H1 (cell line): ENCODE measurements at regions not wholly inside any gene's neighbourhood (a gene's known extent, or its start where the extent isn't known, plus 50 kb on each side); places are given as distances from the start of the nearest gene placed in this dataset.
A peak's percentile ranks its signal among the peaks of the same experiment; 100 is the strongest.

Experiments
- CTCF ChIA-PET: fragments of 300-600 bp; sonication (Branson Sonifier 250); formaldehyde crosslinking; loops from one replicate; lab custom pipeline; 2021; ENCODE audit not compliant: partially characterized antibody; lab: Charles Lee
- POLR2A ChIA-PET: fragments of 300-600 bp; sonication (Branson Sonifier 250); formaldehyde crosslinking; loops from one replicate; lab custom pipeline; 2021; ENCODE audit warnings: inconsistent platforms; ENCODE audit not compliant: partially characterized antibody; lab: Charles Lee
- DNase-seq, 2 experiments: peaks; one replicate each; pipeline versions ENCODE4 v3.0.0 to v3.0.0-alpha.2; 2010 to 2022; ENCODE audit warnings: low spot score in 2 of 2, low read depth in 1 of 2, mixed read lengths in 1 of 2
- FAIRE-seq: peaks from 2 replicates; lab custom pipeline; 2011; peaks lifted over from hg19 to GRCh38; lab: Jason Lieb, UNC
- H2AFZ ChIP-seq: 2 replicates; pipeline ENCODE4 v1.8.1; 2012; ENCODE audit warnings: low read length, inconsistent platforms
- H2AK5ac ChIP-seq: 2 replicates; pipeline ENCODE4 v1.6.1; 2013; ENCODE audit warnings: low read depth, low read length
- H2BK120ac ChIP-seq: replicated peaks from 2 replicates; pipeline ENCODE3; 2013; ENCODE audit warnings: low read depth, low read length, inconsistent platforms
- H2BK12ac ChIP-seq: 2 replicates; pipeline ENCODE4 v1.6.1; 2013; ENCODE audit warnings: low read depth, low read length
- H2BK15ac ChIP-seq: 2 replicates; pipeline ENCODE4 v1.6.1; 2013; ENCODE audit warnings: low read length
- H2BK20ac ChIP-seq: 2 replicates; pipeline ENCODE4 v1.6.1; 2013; ENCODE audit warnings: low read length
- H2BK5ac ChIP-seq: 2 replicates; pipeline ENCODE4 v1.6.1; 2013; ENCODE audit warnings: low read depth, low read length
- H3K14ac ChIP-seq: 2 replicates; pipeline ENCODE4 v1.6.1; 2013; ENCODE audit warnings: inconsistent platforms; ENCODE audit not compliant: insufficient read length
- H3K18ac ChIP-seq: 2 replicates; pipeline ENCODE4 v1.6.1; 2013; ENCODE audit warnings: low read length; ENCODE audit errors: extremely low read depth
- H3K23ac ChIP-seq: 2 replicates; pipeline ENCODE4 v1.6.1; 2013; ENCODE audit warnings: inconsistent platforms; ENCODE audit not compliant: insufficient read length
- H3K23me2 ChIP-seq: 2 replicates; pipeline ENCODE4 v1.6.1; 2013; ENCODE audit warnings: low read depth, low read length
- H3K27ac ChIP-seq: 2 replicates; pipeline ENCODE4 v1.6.1; 2011; ENCODE audit warnings: low read depth, low read length, inconsistent platforms
- H3K27me3 ChIP-seq, 4 experiments: replicated peaks in 1 of 4; 1 replicate in 1 of 4; 2 replicates in 3 of 4; pipeline versions ENCODE4 v1.6.1 to v1.8.1; 2011 to 2013; ENCODE audit warnings: low read length in 3 of 4, mild to moderate bottlenecking in 3 of 4, inconsistent platforms in 2 of 4, mixed read lengths in 2 of 4, moderate library complexity in 1 of 4; ENCODE audit not compliant: control insufficient read depth in 3 of 4, insufficient read depth in 3 of 4; ENCODE audit errors: extremely low read depth in 1 of 4
- H3K36me3 ChIP-seq, 4 experiments: 2 replicates each; pipeline versions ENCODE4 v1.6.1 to v1.8.1; 2011 to 2013; ENCODE audit warnings: mild to moderate bottlenecking in 4 of 4, low read length in 3 of 4, moderate library complexity in 2 of 4, control low read depth in 1 of 4, inconsistent platforms in 1 of 4; ENCODE audit not compliant: insufficient read depth in 4 of 4, control insufficient read depth in 2 of 4
- H3K4ac ChIP-seq: replicated peaks from 2 replicates; pipeline ENCODE3; 2013; ENCODE audit warnings: low read length, low read depth, mixed read lengths, inconsistent platforms; ENCODE audit not compliant: insufficient read length
- H3K4me1 ChIP-seq, 4 experiments: replicated peaks in 1 of 4; 1 replicate in 1 of 4; 2 replicates in 3 of 4; pipeline versions ENCODE4 v1.6.1 to v1.8.1; 2011 to 2013; ENCODE audit warnings: low read length in 3 of 4, inconsistent platforms in 2 of 4, mixed read lengths in 1 of 4; ENCODE audit not compliant: insufficient read depth in 4 of 4, control insufficient read depth in 3 of 4
- H3K4me2 ChIP-seq, 2 experiments: 2 replicates each; pipeline versions ENCODE4 v1.6.1 to v1.8.1; 2011 to 2013; ENCODE audit warnings: low read depth in 2 of 2, low read length in 2 of 2, control low read depth in 1 of 2, inconsistent platforms in 1 of 2, mild to moderate bottlenecking in 1 of 2; ENCODE audit not compliant: insufficient read depth in 1 of 2
- H3K4me3 ChIP-seq, 4 experiments: fragments of 200-600, 300-600 bp in 1 of 4; sonication (generic), shearing (Covaris generic), sonication (Bioruptor Twin) in 1 of 4; 2 replicates each; pipeline versions ENCODE4 v1.5.1 to v1.8.1; 2011 to 2016; ENCODE audit warnings: low read length in 4 of 4, low read depth in 3 of 4, control low read depth in 2 of 4, inconsistent platforms in 2 of 4, mild to moderate bottlenecking in 2 of 4, mixed read lengths in 1 of 4, moderate library complexity in 1 of 4; ENCODE audit not compliant: insufficient read depth in 2 of 4; ENCODE audit errors: extremely low read depth in 1 of 4
- H3K56ac ChIP-seq: replicated peaks from 2 replicates; pipeline ENCODE3; 2013; ENCODE audit warnings: low read depth, mild to moderate bottlenecking, mixed read lengths, low read length, inconsistent platforms; ENCODE audit not compliant: insufficient read length
- H3K79me1 ChIP-seq: 2 replicates; pipeline ENCODE4 v1.6.1; 2013; ENCODE audit warnings: low read depth, low read length, control low read depth
- H3K79me2 ChIP-seq, 2 experiments: 2 replicates each; pipeline versions ENCODE4 v1.6.1 to v1.8.1; 2012 to 2013; ENCODE audit warnings: low read length in 2 of 2, mild to moderate bottlenecking in 2 of 2, inconsistent platforms in 1 of 2; ENCODE audit not compliant: insufficient read depth in 2 of 2, control insufficient read depth in 1 of 2
- H3K9ac ChIP-seq, 4 experiments: replicated peaks in 1 of 4; 1 replicate in 1 of 4; 2 replicates in 3 of 4; pipeline versions ENCODE4 v1.6.1 to v1.8.1; 2011 to 2013; ENCODE audit warnings: low read depth in 3 of 4, low read length in 3 of 4, control low read depth in 2 of 4, mild to moderate bottlenecking in 2 of 4, moderate library complexity in 2 of 4, inconsistent platforms in 1 of 4; ENCODE audit errors: extremely low read depth in 1 of 4
- H3K9me3 ChIP-seq, 2 experiments: 2 replicates each; pipeline versions ENCODE4 v1.6.1 to v1.8.1; 2012 to 2013; ENCODE audit warnings: mild to moderate bottlenecking in 2 of 2, moderate library complexity in 2 of 2, control low read depth in 1 of 2, inconsistent platforms in 1 of 2, low read depth in 1 of 2, low read length in 1 of 2, mixed read lengths in 1 of 2; ENCODE audit not compliant: insufficient read depth in 2 of 2
- H4K20me1 ChIP-seq, 2 experiments: replicated peaks in 1 of 2; 2 replicates each; pipeline versions ENCODE3 to v1.8.1; 2011 to 2013; ENCODE audit warnings: inconsistent platforms in 2 of 2, low read length in 2 of 2, mild to moderate bottlenecking in 1 of 2; ENCODE audit not compliant: insufficient read depth in 2 of 2, control insufficient read depth in 1 of 2
- H4K5ac ChIP-seq: 2 replicates; pipeline ENCODE4 v1.6.1; 2013; ENCODE audit warnings: low read length, low read depth, mixed read lengths, inconsistent platforms; ENCODE audit not compliant: insufficient read length
- H4K8ac ChIP-seq: 2 replicates; pipeline ENCODE4 v1.8.0; 2013; ENCODE audit warnings: mild to moderate bottlenecking, moderate library complexity, low read length, inconsistent platforms; ENCODE audit not compliant: insufficient read depth; ENCODE audit errors: extremely low read depth
- H4K91ac ChIP-seq: replicated peaks from 2 replicates; pipeline ENCODE3; 2013; ENCODE audit warnings: low read length, mixed read lengths, inconsistent platforms; ENCODE audit not compliant: insufficient read length
- BACH1 ChIP-seq: IDR thresholded peaks from 2 replicates; pipeline ENCODE4 v1.6.1; 2012; ENCODE audit warnings: low read length, improper control_type of control experiment
- BRCA1 ChIP-seq: IDR thresholded peaks from 2 replicates; pipeline ENCODE4 v1.6.1; 2012; ENCODE audit warnings: low read depth, low read length, improper control_type of control experiment
- GTF2F1 ChIP-seq: IDR thresholded peaks from 2 replicates; pipeline ENCODE4 v1.6.1; 2012; ENCODE audit warnings: low read depth, low read length, improper control_type of control experiment, borderline replicate concordance
- NRF1 ChIP-seq: IDR thresholded peaks from 2 replicates; pipeline ENCODE4 v1.6.1; 2011; ENCODE audit warnings: mild to moderate bottlenecking, low read depth, low read length, improper control_type of control experiment
- SIX5 ChIP-seq: IDR thresholded peaks from 2 replicates; pipeline ENCODE4 v1.6.1; 2011; ENCODE audit warnings: mild to moderate bottlenecking, low read depth, low read length
- TAF7 ChIP-seq: optimal IDR thresholded peaks from 2 replicates; pipeline ENCODE3; 2011; ENCODE audit warnings: low read depth, mild to moderate bottlenecking, inconsistent platforms, low read length, moderate library complexity, borderline replicate concordance
- WGBS, 2 experiments: shearing (Covaris generic) in 1 of 2; methylation state at CpG; one replicate each; pipeline versions ENCODE4 v1.1.6 to v1.1.7; 2013 to 2015; ENCODE audit warnings: low lambda C conversion rate in 2 of 2, mixed read lengths in 2 of 2, inconsistent platforms in 1 of 2, low coverage in 1 of 2, missing lambda C conversion rate in 1 of 2; ENCODE audit not compliant: insufficient replicate concordance in 2 of 2, insufficient coverage in 1 of 2, insufficient read length in 1 of 2; ENCODE audit errors: extremely low coverage in 1 of 2, missing lambda C conversion rate in 1 of 2; 5-methylcytosine and 5-hydroxymethylcytosine counted together

DNA sequence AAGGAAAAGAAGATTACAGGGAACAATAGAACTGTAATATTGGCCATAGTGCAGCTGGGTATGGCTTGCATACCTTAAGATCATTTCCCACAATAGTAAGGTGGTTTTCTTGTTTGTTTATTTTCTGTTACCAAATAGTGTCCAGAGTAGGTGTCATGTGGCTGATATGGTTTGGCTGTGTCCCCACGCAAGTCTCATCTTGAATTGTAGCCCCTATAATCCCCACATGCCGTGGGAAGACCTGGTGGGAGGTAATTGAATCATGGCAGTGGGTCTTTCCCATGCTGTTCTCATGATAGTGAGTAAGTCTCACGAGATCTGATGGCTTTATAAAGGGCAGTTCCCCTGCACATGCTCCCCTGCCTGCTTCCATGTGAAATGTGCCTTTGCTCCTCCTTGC is 190.1 kb downstream of the ICOS start:
- H3K9ac ChIP-seq: no peak overlapping the region
- H2AFZ ChIP-seq: no peak overlapping the region
- H3K56ac ChIP-seq: no peak overlapping the region
- H2BK120ac ChIP-seq: no peak overlapping the region
- no peaks in the 10 kb centered on the region for H3K36me3 ChIP-seq
- no peaks in the 10 kb centered on the region for H3K9me3 ChIP-seq
- no peak overlapping the region for H2BK20ac ChIP-seq
- H3K27me3 ChIP-seq: no peaks in the 10 kb centered on the region
- no peak overlapping the region for H4K91ac ChIP-seq
- FAIRE-seq (no peak), DNase-seq (peak in 1 of 2 experiments; percentile 24)
- H3K23ac ChIP-seq: no peak overlapping the region
- no peak overlapping the region for H2AK5ac ChIP-seq
- H3K14ac ChIP-seq: no peak overlapping the region
- no peak overlapping the region for H3K27ac ChIP-seq
- no peak overlapping the region for H2BK15ac ChIP-seq
- no peak overlapping the region for H4K5ac ChIP-seq
- H3K79me1 ChIP-seq: no peaks in the 10 kb centered on the region
- no peak overlapping the region for H2BK12ac ChIP-seq
- no peak overlapping the region for H3K4ac ChIP-seq
- H3K4me3 ChIP-seq: no peak overlapping the region
- ChIA-PET CTCF (interaction anchor here (1.4 kb wide), 1 partner anchor 103 kb away, joined by 3 read pairs; no protein-coding TSS in a partner anchor), POLR2A (no interaction called here)
- H3K18ac ChIP-seq: no peak overlapping the region
- H4K20me1 ChIP-seq: no peaks in the 10 kb centered on the region
- TF ChIP-seq NRF1 (no peak), SIX5 (no peak), BRCA1 (no peak), TAF7 (no peak), BACH1 (no peak), GTF2F1 (no peak)
- no peak overlapping the region for H3K4me2 ChIP-seq
- H3K79me2 ChIP-seq: no peaks in the 10 kb centered on the region
- H3K23me2 ChIP-seq: 0 out of 2 replicates have a peak, but pooled peaks cover 2% of the 10 kb centered on the region
- WGBS, 2 experiments: 95% methylated on average over 3 of the region's 3 CpGs; no CpG with 5 or more reads in 1 of the 2 experiments
- H3K4me1 ChIP-seq: peaks cover 0 to 3% (median 1%) of the 10 kb centered on the region in 4 experiments; a peak in 4 of 7 replicates
- H2BK5ac ChIP-seq: no peak overlapping the region
- H4K8ac ChIP-seq: no peak overlapping the region
